ENCODE measurements at regions not wholly inside any gene's neighbourhood (a gene's known extent, or its start where the extent isn't known, plus 50 kb on each side); places are given as distances from the start of the nearest gene placed in this dataset.
A peak's percentile ranks its signal among the peaks of the same experiment; 100 is the strongest.

- DNase-seq = no peak
Measured at GRCh38 chrX:19172741-19173140, 50.5 kb upstream of the ADGRG2 start.

GRCh38 chrX:19174401-19175025 lies 52.2 kb upstream of the ADGRG2 start:
- DNase-seq = no peak

- no peak for DNase-seq
Measured at GRCh38 chrX:19176901-19177630, 54.8 kb upstream of the ADGRG2 start.

- DNase-seq = no peak
Measured at GRCh38 chrX:19177721-19178120, 55.5 kb upstream of the ADGRG2 start.

GRCh38 chrX:19178402-19178801 lies 56.1 kb upstream of the ADGRG2 start:
- no peak for DNase-seq

- no peak for DNase-seq
Measured at GRCh38 chrX:19179389-19179788, 57.1 kb upstream of the ADGRG2 start.

- no peak for DNase-seq
Measured at GRCh38 chrX:19181345-19181744, 59.1 kb upstream of the ADGRG2 start.

- DNase-seq = no peak
Measured at GRCh38 chrX:19182785-19183184, 60.5 kb upstream of the ADGRG2 start.

- DNase-seq = no peak
Measured at GRCh38 chrX:19183761-19184477, 61.7 kb upstream of the ADGRG2 start.

- no peak for DNase-seq
Measured at GRCh38 chrX:19188566-19188965, 66.3 kb upstream of the ADGRG2 start.

GRCh38 chrX:19190902-19191301 lies 68.6 kb upstream of the ADGRG2 start:
- DNase-seq = no peak

GRCh38 chrX:19193565-19193964 lies 71.3 kb upstream of the ADGRG2 start:
- no peak for DNase-seq

- DNase-seq = no peak
Measured at GRCh38 chrX:19194285-19195242, 72.3 kb upstream of the ADGRG2 start.

- no peak for DNase-seq
Measured at GRCh38 chrX:19195243-19195610, 73.0 kb upstream of the ADGRG2 start.

- DNase-seq = no peak
Measured at GRCh38 chrX:19198473-19198872, 76.2 kb upstream of the ADGRG2 start.

GRCh38 chrX:19202171-19202570 lies 79.9 kb upstream of the ADGRG2 start:
- no peak for DNase-seq

- DNase-seq = no peak
Measured at GRCh38 chrX:19204636-19205035, 82.4 kb upstream of the ADGRG2 start.

- no peak for DNase-seq
Measured at GRCh38 chrX:19212037-19212436, 89.8 kb upstream of the ADGRG2 start.

GRCh38 chrX:19213610-19214152 lies 91.4 kb upstream of the ADGRG2 start:
- no peak for DNase-seq

- DNase-seq = no peak
Measured at GRCh38 chrX:19214311-19214710, 92.0 kb upstream of the ADGRG2 start.

GRCh38 chrX:19225909-19226308 lies 103.6 kb upstream of the ADGRG2 start:
- peak in 3 of 56 donors; percentile 0 to 5 (median 1) for DNase-seq
